ENCODE measurements at regions not wholly inside any gene's neighbourhood (a gene's known extent, or its start where the extent isn't known, plus 50 kb on each side); places are given as distances from the start of the nearest gene placed in this dataset.

DNA sequence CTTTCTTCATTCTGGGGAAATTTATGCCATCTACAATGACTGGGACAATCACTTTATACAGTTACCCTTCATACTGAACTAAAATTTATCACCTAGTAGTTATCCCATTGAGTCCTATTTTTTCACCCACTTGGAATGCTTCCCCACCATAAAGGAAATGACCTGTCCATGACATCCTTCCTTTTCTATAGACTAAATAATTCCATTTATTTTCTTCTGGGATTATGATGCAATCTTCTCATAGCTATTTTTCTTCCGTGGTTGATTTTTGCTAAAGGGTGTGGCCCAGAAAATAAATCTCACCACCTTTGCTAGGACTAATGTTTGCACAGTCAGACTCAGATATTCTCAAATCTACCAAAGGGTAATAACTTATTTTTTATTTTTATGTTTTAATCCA lies 186.1 kb upstream of the NRXN1 start:
- no peak for TF ChIP-seq CTCF (IDR thresholded peaks at IDR 0.05; ENCODE audit: low read depth, low read length)
- no peak overlapping the region for H3K27ac ChIP-seq (ENCODE audit: low read depth, low read length)
- no peaks in the 10 kb centered on the region for H3K9me3 ChIP-seq (ENCODE audit: control insufficient read depth, insufficient read depth, low read length)
- H3K27me3 ChIP-seq (ENCODE audit: control insufficient read depth, insufficient read depth, low read length) = no peaks in the 10 kb centered on the region
- no peak for DNase-seq (ENCODE audit: low read depth, low spot score)
- CTCF ChIA-PET = no interaction called here
- no peak overlapping the region for H3K4me3 ChIP-seq (ENCODE audit: low read depth, low read length)
- POLR2A ChIA-PET = no interaction called here

DNA sequence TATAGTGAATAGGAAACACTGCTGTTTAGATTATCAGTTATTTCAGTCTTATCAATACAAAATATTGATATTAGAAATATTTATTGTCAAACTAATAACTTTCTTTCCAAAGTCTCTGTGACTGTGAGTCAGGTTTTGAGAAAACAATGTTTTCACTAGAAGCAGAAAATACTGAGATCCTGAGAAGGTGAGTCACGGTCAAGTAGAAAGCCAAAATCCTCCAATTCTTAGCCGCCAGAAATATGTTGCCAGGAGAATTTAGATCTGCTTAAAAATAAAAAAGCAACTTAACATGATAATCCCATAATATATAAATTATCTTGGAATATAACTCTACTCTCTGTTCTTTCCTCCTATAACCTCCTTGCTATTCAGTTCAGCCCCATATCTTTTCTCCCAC lies 181.9 kb upstream of the NRXN1 start:
- H3K4me3 ChIP-seq (ENCODE audit: low read depth, low read length) = no peak overlapping the region
- H3K27ac ChIP-seq (ENCODE audit: low read depth, low read length) = no peak overlapping the region
- no peaks in the 10 kb centered on the region for H3K9me3 ChIP-seq (ENCODE audit: control insufficient read depth, insufficient read depth, low read length)
- TF ChIP-seq CTCF (IDR thresholded peaks at IDR 0.05; ENCODE audit: low read depth, low read length) = no peak
- ChIA-PET CTCF (no interaction called here), POLR2A (no interaction called here)
- no peak for DNase-seq (ENCODE audit: low read depth, low spot score)
- H3K27me3 ChIP-seq (ENCODE audit: control insufficient read depth, insufficient read depth, low read length) = no peaks in the 10 kb centered on the region

DNA sequence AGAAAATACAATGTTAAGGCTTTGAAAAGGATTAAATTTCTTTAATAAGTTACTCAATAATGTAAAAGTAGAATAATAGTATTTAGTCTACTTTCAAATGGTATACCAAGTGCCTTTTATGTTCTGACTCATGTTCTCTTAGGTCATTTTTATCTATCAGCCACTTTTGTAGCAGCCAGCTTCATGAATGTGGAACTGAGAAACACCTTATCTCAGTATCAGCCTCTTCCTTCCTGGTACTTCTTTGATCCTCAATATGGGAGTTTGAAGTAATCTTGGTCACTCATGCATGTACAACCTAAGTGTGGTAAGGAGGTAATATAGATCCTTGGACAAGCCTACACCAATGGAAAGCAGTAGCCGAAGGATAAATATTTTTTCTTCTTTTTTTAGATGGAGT lies 180.4 kb upstream of the NRXN1 start:
- TF ChIP-seq CTCF (IDR thresholded peaks at IDR 0.05; ENCODE audit: low read depth, low read length) = no peak
- DNase-seq (ENCODE audit: low read depth, low spot score) = no peak
- Histone ChIP-seq H3K9me3 (ENCODE audit: control insufficient read depth, insufficient read depth, low read length) (no peaks in the 10 kb centered on the region), H3K27ac (ENCODE audit: low read depth, low read length) (no peak overlapping the region), H3K4me3 (ENCODE audit: low read depth, low read length) (no peak overlapping the region), H3K27me3 (ENCODE audit: control insufficient read depth, insufficient read depth, low read length) (no peaks in the 10 kb centered on the region)
- ChIA-PET POLR2A (no interaction called here), CTCF (no interaction called here)

GRCh38 chr2:51208521-51208920 lies 176.6 kb upstream of the NRXN1 start:
- DNase-seq (ENCODE audit: low read depth, low spot score) = no peak
- TF ChIP-seq CTCF (IDR thresholded peaks at IDR 0.05; ENCODE audit: low read depth, low read length) = no peak
- POLR2A ChIA-PET = no interaction called here
- CTCF ChIA-PET = no interaction called here
- no peaks in the 10 kb centered on the region for H3K9me3 ChIP-seq (ENCODE audit: control insufficient read depth, insufficient read depth, low read length)
- no peak overlapping the region for H3K27ac ChIP-seq (ENCODE audit: low read depth, low read length)
- H3K27me3 ChIP-seq (ENCODE audit: control insufficient read depth, insufficient read depth, low read length) = no peaks in the 10 kb centered on the region
- H3K4me3 ChIP-seq (ENCODE audit: low read depth, low read length) = no peak overlapping the region

DNA sequence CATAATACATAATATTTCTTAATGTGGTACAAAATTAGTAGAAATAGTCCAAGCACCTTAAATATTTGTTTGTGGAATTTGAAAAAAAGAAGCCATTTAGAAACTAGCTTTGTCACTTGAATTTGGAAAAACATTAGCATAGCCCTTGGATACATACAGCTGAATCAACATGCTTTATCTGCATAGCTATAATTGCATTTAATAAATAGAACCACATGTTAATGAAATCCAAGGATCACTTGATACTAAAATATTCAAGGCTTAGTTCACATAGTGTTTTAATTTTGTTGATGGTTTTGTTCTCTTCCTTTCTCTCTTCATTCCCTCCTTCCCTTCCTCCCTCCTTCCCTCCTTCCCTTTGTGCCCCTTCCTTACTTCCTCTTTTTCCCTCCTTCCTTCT lies 169.4 kb upstream of the NRXN1 start:
- no peak for DNase-seq (ENCODE audit: low read depth, low spot score)
- no peak for TF ChIP-seq CTCF (IDR thresholded peaks at IDR 0.05; ENCODE audit: low read depth, low read length)
- no peak overlapping the region for H3K4me3 ChIP-seq (ENCODE audit: low read depth, low read length)
- no peaks in the 10 kb centered on the region for H3K27me3 ChIP-seq (ENCODE audit: control insufficient read depth, insufficient read depth, low read length)
- H3K9me3 ChIP-seq (ENCODE audit: control insufficient read depth, insufficient read depth, low read length) = no peaks in the 10 kb centered on the region
- ChIA-PET POLR2A (no interaction called here), CTCF (no interaction called here)
- H3K27ac ChIP-seq (ENCODE audit: low read depth, low read length) = no peak overlapping the region

Measured in AG04450 (cell line).